VCaP (cell line): ENCODE measurements at regions not wholly inside any gene's neighbourhood (a gene's known extent, or its start where the extent isn't known, plus 50 kb on each side); places are given as distances from the start of the nearest gene placed in this dataset.

Source experiments
- H3K27ac ChIP-seq: fragments of 450-650 bp; 2 replicates; pipeline ENCODE4 v1.5.1; 2017
- CTCF ChIP-seq: fragments of 450-650 bp; conservative IDR thresholded peaks from 2 replicates; pipeline ENCODE4 v1.5.1; 2017; ENCODE audit warnings: mild to moderate bottlenecking, moderate library complexity

- H3K27ac ChIP-seq = no peak overlapping the region
- no peak for TF ChIP-seq CTCF
These were observed 158.9 kb upstream of the PWP1 start for GRCh38 chr12:107526555-107527180.

- TF ChIP-seq CTCF = no peak
- H3K27ac ChIP-seq = no peak overlapping the region
These were observed 156.8 kb upstream of the PWP1 start for GRCh38 chr12:107528731-107529365.

- TF ChIP-seq CTCF = no peak
These were observed 155.6 kb upstream of the PWP1 start for GRCh38 chr12:107529991-107530390.

GRCh38 chr12:107530701-107531100 lies 154.9 kb upstream of the PWP1 start:
- no peak for TF ChIP-seq CTCF
- no peak overlapping the region for H3K27ac ChIP-seq

More at GRCh38 chr12:107529991-107530390, 155.6 kb upstream of the PWP1 start:
- no peak overlapping the region for H3K27ac ChIP-seq

- TF ChIP-seq CTCF = no peak
- no peak overlapping the region for H3K27ac ChIP-seq
These were observed 152.4 kb upstream of the PWP1 start for GRCh38 chr12:107533218-107533617.

- TF ChIP-seq CTCF = no peak
- no peak overlapping the region for H3K27ac ChIP-seq
These were observed 149.0 kb upstream of the PWP1 start for GRCh38 chr12:107536613-107537012.

GRCh38 chr12:107537464-107538119 lies 148.0 kb upstream of the PWP1 start:
- no peak for TF ChIP-seq CTCF
- H3K27ac ChIP-seq = no peak overlapping the region
